Transverse colon (tissue), 4 donors: ENCODE measurements at regions not wholly inside any gene's neighbourhood (a gene's known extent, or its start where the extent isn't known, plus 50 kb on each side); places are given as distances from the start of the nearest gene placed in this dataset.

Source experiments
- DNase-seq: peaks from one replicate; pipeline ENCODE4 v3.0.0-alpha.2; 2019
- H3K27ac ChIP-seq, 4 donors: fragments of 200-600 bp; sonication (generic); 2 replicates each; pipeline ENCODE4 v1.5.1; 2016 to 2018; ENCODE audit warnings: inconsistent platforms in 4 of 4
- H3K27me3 ChIP-seq: fragments of 200-600 bp; sonication (generic); 2 replicates; pipeline ENCODE4 v1.5.1; 2017; ENCODE audit warnings: inconsistent platforms
- H3K36me3 ChIP-seq, 4 donors: fragments of 200-600 bp; sonication (generic); 2 replicates each; pipeline ENCODE4 v1.5.1; 2017 to 2019; ENCODE audit warnings: inconsistent platforms in 4 of 4
- H3K4me1 ChIP-seq, 4 donors: fragments of 200-600 bp; sonication (generic); 2 replicates each; pipeline ENCODE4 v1.5.1; 2017 to 2020; ENCODE audit warnings: inconsistent platforms in 4 of 4
- H3K4me3 ChIP-seq, 4 donors: fragments of 200-600 bp; sonication (generic); 1 replicate in 1 of 4; 2 replicates in 3 of 4; pipeline versions ENCODE4 v1.5.1 to v1.6.1; 2017 to 2019; ENCODE audit warnings: inconsistent platforms in 4 of 4
- H3K9me3 ChIP-seq, 2 donors: fragments of 200-600 bp; sonication (generic); 2 replicates each; pipeline ENCODE4 v1.5.1; 2017 to 2019; ENCODE audit warnings: inconsistent platforms in 2 of 2
- EP300 ChIP-seq: sonication (generic); formaldehyde crosslinking; IDR thresholded peaks from one replicate; pipeline ENCODE4 v1.6.1; 2017; ENCODE audit warnings: antibody characterized with exemption, low read depth
- POLR2A ChIP-seq: fragments of 450-650 bp; IDR thresholded peaks from one replicate; pipeline ENCODE4 v1.6.1; 2016; ENCODE audit warnings: antibody characterized with exemption, mild to moderate bottlenecking, moderate library complexity
- POLR2AphosphoS5 ChIP-seq, 3 donors: sonication (generic); formaldehyde crosslinking; IDR thresholded peaks; one replicate each; pipeline ENCODE4 v1.6.1; 2016; ENCODE audit warnings: antibody characterized with exemption in 3 of 3
- WGBS, 2 donors: methylation state at CpG; one replicate each; pipeline ENCODE4 v1.1.5; 2018; ENCODE audit warnings: low coverage in 1 of 2; 5-methylcytosine and 5-hydroxymethylcytosine counted together
- in situ Hi-C, 4 donors: fragments of 200-750 bp; cut with MboI; loops; one replicate each; pipeline versions ENCODE4 v1.15.0 to v1.15.1; 2017; ENCODE audit warnings: low sequenced_read_pairs in 3 of 4, low pct_ligation_motif_present in 1 of 4, low pct_unique_long_range_greater_than_20kb in 1 of 4
- intact Hi-C: fragments of 100-400 bp; cut with DNase I; formaldehyde crosslinking; loops from one replicate; pipeline ENCODE4 v1.15.1; 2023; ENCODE audit warnings: low total_unique reads
- TF ChIP-seq, protein P1 (sequence below), 5 experiments: fragments of 200-600 bp in 3 of 5; fragments of 450-650 bp in 2 of 5; sonication (generic) in 3 of 5; IDR thresholded peaks; 1 replicate in 2 of 5; 2 replicates in 3 of 5; pipeline ENCODE4 v1.5.1; 2016 to 2017; ENCODE audit warnings: antibody characterized with exemption in 5 of 5, inconsistent platforms in 3 of 5, mild to moderate bottlenecking in 2 of 5, moderate library complexity in 1 of 5

DNA sequence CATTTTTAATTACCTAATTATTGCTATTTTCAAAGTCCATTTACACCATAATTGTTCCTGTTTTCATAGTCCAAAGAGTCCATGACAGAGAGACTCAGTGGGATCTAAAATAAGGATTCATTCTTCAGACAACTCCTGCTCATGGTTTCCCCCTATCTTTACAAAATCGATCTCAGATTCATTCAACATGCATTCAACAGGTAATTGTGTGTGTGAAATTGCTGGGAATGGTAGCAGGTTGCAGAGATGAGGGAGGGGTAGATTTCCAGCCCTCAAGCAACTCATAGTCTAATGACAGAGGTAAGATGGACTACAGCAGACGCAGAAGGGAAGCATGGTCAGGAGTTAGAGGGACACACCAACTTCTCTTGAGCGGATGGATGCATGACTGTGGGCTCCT lies 138.1 kb downstream of the TSHZ3 start:
- WGBS, 2 donors, result 73 to 78% methylated on average over 1 to 3 of the region's 3 CpGs
- Histone ChIP-seq H3K36me3 (no peaks in the 10 kb centered on the region), H3K27ac (no peak overlapping the region), H3K9me3 (no peaks in the 10 kb centered on the region), H3K4me1 (no peaks in the 10 kb centered on the region), H3K27me3 (no peaks in the 10 kb centered on the region), H3K4me3 (no peak overlapping the region)
- no peak for DNase-seq
- intact Hi-C loops (no loop called here), in situ Hi-C loops (no loop called here)
- TF ChIP-seq POLR2A (no peak), POLR2AphosphoS5 (IDR thresholded peaks at IDR 0.05) (no peak), EP300 (no peak)
- TF ChIP-seq, protein P1, sequence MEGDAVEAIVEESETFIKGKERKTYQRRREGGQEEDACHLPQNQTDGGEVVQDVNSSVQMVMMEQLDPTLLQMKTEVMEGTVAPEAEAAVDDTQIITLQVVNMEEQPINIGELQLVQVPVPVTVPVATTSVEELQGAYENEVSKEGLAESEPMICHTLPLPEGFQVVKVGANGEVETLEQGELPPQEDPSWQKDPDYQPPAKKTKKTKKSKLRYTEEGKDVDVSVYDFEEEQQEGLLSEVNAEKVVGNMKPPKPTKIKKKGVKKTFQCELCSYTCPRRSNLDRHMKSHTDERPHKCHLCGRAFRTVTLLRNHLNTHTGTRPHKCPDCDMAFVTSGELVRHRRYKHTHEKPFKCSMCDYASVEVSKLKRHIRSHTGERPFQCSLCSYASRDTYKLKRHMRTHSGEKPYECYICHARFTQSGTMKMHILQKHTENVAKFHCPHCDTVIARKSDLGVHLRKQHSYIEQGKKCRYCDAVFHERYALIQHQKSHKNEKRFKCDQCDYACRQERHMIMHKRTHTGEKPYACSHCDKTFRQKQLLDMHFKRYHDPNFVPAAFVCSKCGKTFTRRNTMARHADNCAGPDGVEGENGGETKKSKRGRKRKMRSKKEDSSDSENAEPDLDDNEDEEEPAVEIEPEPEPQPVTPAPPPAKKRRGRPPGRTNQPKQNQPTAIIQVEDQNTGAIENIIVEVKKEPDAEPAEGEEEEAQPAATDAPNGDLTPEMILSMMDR (IDR thresholded peaks at IDR 0.05), result no peak

GRCh38 chr19:31205887-31206518 lies 143.2 kb downstream of the TSHZ3 start:
- no peak overlapping the region for H3K4me3 ChIP-seq
- H3K4me1 ChIP-seq, result no peaks in the 10 kb centered on the region
- intact Hi-C loops (no loop called here), in situ Hi-C loops (no loop called here)
- TF ChIP-seq, protein P1 (IDR thresholded peaks at IDR 0.05), result no peak
- no peak for TF ChIP-seq EP300
- TF ChIP-seq POLR2A, result no peak
- TF ChIP-seq POLR2AphosphoS5 (IDR thresholded peaks at IDR 0.05), result no peak
- no peak overlapping the region for H3K27ac ChIP-seq
- WGBS, 2 donors, result 84 to 85% methylated on average over 2 of the region's 2 CpGs
- H3K27me3 ChIP-seq, result no peaks in the 10 kb centered on the region
- H3K9me3 ChIP-seq, result no peaks in the 10 kb centered on the region
- H3K36me3 ChIP-seq, result no peaks in the 10 kb centered on the region
- DNase-seq, result no peak

- WGBS, 2 donors, result 40 to 68% methylated on average over 1 of the region's 1 CpG
- intact Hi-C loops (no loop called here), in situ Hi-C loops (no loop called here)
- H3K27ac ChIP-seq, result no peak overlapping the region
- no peaks in the 10 kb centered on the region for H3K4me1 ChIP-seq
- H3K36me3 ChIP-seq, result no peaks in the 10 kb centered on the region
- no peak overlapping the region for H3K4me3 ChIP-seq
- TF ChIP-seq POLR2AphosphoS5 (IDR thresholded peaks at IDR 0.05) (no peak), EP300 (no peak), POLR2A (no peak)
- TF ChIP-seq, protein P1 (IDR thresholded peaks at IDR 0.05), result no peak
- no peak for DNase-seq
- H3K27me3 ChIP-seq, result no peaks in the 10 kb centered on the region
- no peaks in the 10 kb centered on the region for H3K9me3 ChIP-seq
Measured at GRCh38 chr19:31204115-31204514, 145.1 kb downstream of the TSHZ3 start.

GRCh38 chr19:31185261-31185660 lies 164.0 kb downstream of the TSHZ3 start:
- in situ Hi-C loops (no loop called here), intact Hi-C loops (no loop called here)
- H3K4me3 ChIP-seq, result no peak overlapping the region
- H3K4me1 ChIP-seq, result no peaks in the 10 kb centered on the region
- no peak overlapping the region for H3K27ac ChIP-seq
- DNase-seq, result no peak
- H3K36me3 ChIP-seq, result no peaks in the 10 kb centered on the region
- H3K9me3 ChIP-seq, result peaks cover 0 to 12% of the 10 kb centered on the region in 2 donors
- TF ChIP-seq EP300, result no peak
- no peak for TF ChIP-seq POLR2AphosphoS5 (IDR thresholded peaks at IDR 0.05)
- TF ChIP-seq POLR2A, result no peak
- no peaks in the 10 kb centered on the region for H3K27me3 ChIP-seq
- 87% methylated on average over 2 of the region's 2 CpGs; no CpG with 5 or more reads in 1 of the 2 donors for WGBS, 2 donors

GRCh38 chr19:31181535-31181934 lies 167.7 kb downstream of the TSHZ3 start:
- in situ Hi-C loops, result no loop called here
- no peaks in the 10 kb centered on the region for H3K36me3 ChIP-seq
- no peaks in the 10 kb centered on the region for H3K27me3 ChIP-seq
- no peak overlapping the region for H3K4me3 ChIP-seq
- H3K27ac ChIP-seq, result no peak overlapping the region
- no peak for DNase-seq
- TF ChIP-seq POLR2A (no peak), POLR2AphosphoS5 (IDR thresholded peaks at IDR 0.05) (no peak), EP300 (no peak)
- TF ChIP-seq, protein P1 (IDR thresholded peaks at IDR 0.05), result no peak
- intact Hi-C loops, result no loop called here
- H3K4me1 ChIP-seq, result no peaks in the 10 kb centered on the region
- WGBS, 2 donors, result 55 to 65% methylated on average over 1 to 2 of the region's 2 CpGs
- no peaks in the 10 kb centered on the region for H3K9me3 ChIP-seq
